Activated B cell treated with CpG ODN at 0.5 μM for 24 hours (primary cell): ENCODE measurements at regions not wholly inside any gene's neighbourhood (a gene's known extent, or its start where the extent isn't known, plus 50 kb on each side); places are given as distances from the start of the nearest gene placed in this dataset.

Source experiments
- ATAC-seq: fragments of 200-7000 bp; cut with Tn5 transposase; one replicate; pipeline ENCODE4 v1.10.0; 2021; ENCODE audit warnings: low read depth, mild to moderate bottlenecking, moderate library complexity
- CTCF ChIA-PET: fragments of 350-600 bp; sonication (Branson Sonifier 250); formaldehyde crosslinking; loops from one replicate; lab custom pipeline; 2021; ENCODE audit warnings: antibody characterized with exemption; lab: Charles Lee
- POLR2A ChIA-PET: fragments of 350-600 bp; sonication (Branson Sonifier 250); formaldehyde crosslinking; loops from one replicate; lab custom pipeline; 2021; ENCODE audit warnings: antibody characterized with exemption; lab: Charles Lee
- DNase-seq: peaks from one replicate; pipeline ENCODE4 v3.0.0; 2022
- H3K27ac Mint-ChIP-seq: one replicate; pipeline ENCODE4 v1.8.0; 2020; ENCODE audit warnings: mixed read lengths
- H3K27me3 Mint-ChIP-seq: one replicate; pipeline ENCODE4 v1.8.0; 2021; ENCODE audit warnings: mixed read lengths
- H3K36me3 Mint-ChIP-seq: one replicate; pipeline ENCODE4 v1.8.0; 2021; ENCODE audit warnings: low read depth, mixed read lengths
- H3K4me1 Mint-ChIP-seq: one replicate; pipeline ENCODE4 v1.8.0; 2021; ENCODE audit warnings: mixed read lengths
- H3K4me3 Mint-ChIP-seq: one replicate; pipeline ENCODE4 v1.8.0; 2020; ENCODE audit warnings: mild to moderate bottlenecking, mixed read lengths
- H3K9me3 Mint-ChIP-seq: one replicate; pipeline ENCODE4 v1.8.0; 2020; ENCODE audit warnings: mixed read lengths
- CTCF ChIP-seq: fragments of 200-600 bp; IDR thresholded peaks from one replicate; pipeline ENCODE4 v1.8.0; 2022; ENCODE audit warnings: antibody characterized with exemption, mild to moderate bottlenecking
- intact Hi-C: fragments of 100-400 bp; cut with micrococcal nuclease; formaldehyde crosslinking; loops from one replicate; pipeline ENCODE4 v1.15.1; 2024

GRCh38 chr2:74764429-74765272 lies 69.3 kb upstream of the HK2 start:
- Mint-ChIP-seq H3K9me3 (no peaks in the 10 kb centered on the region), H3K36me3 (no peaks in the 10 kb centered on the region), H3K27ac (no peak overlapping the region), H3K4me3 (no peak overlapping the region), H3K27me3 (peaks cover 8% of the 10 kb centered on the region), H3K4me1 (peaks cover 2% of the 10 kb centered on the region)
- ATAC-seq, result no peak
- no peak for TF ChIP-seq CTCF
- intact Hi-C loops, result no loop called here
- CTCF ChIA-PET, result no interaction called here
- DNase-seq, result no peak
- POLR2A ChIA-PET, result no interaction called here

- Mint-ChIP-seq H3K27ac (no peak overlapping the region), H3K27me3 (peaks cover 8% of the 10 kb centered on the region), H3K9me3 (no peaks in the 10 kb centered on the region), H3K4me1 (peaks cover 2% of the 10 kb centered on the region), H3K4me3 (no peak overlapping the region), H3K36me3 (no peaks in the 10 kb centered on the region)
- intact Hi-C loops, result no loop called here
- POLR2A ChIA-PET, result no interaction called here
- no peak for DNase-seq
- no peak for ATAC-seq
- TF ChIP-seq CTCF, result no peak
- CTCF ChIA-PET, result no interaction called here
These were observed 67.1 kb upstream of the HK2 start for GRCh38 chr2:74766780-74767179.

- no peak overlapping the region for H3K27ac Mint-ChIP-seq
- H3K9me3 Mint-ChIP-seq, result no peaks in the 10 kb centered on the region
- no peak for TF ChIP-seq CTCF
- no peak for DNase-seq
- ChIA-PET CTCF (no interaction called here), POLR2A (no interaction called here)
- peaks cover 2% of the 10 kb centered on the region for H3K4me1 Mint-ChIP-seq
- intact Hi-C loops, result no loop called here
- no peak for ATAC-seq
- H3K36me3 Mint-ChIP-seq, result no peaks in the 10 kb centered on the region
- peaks cover 5% of the 10 kb centered on the region for H3K27me3 Mint-ChIP-seq
- no peak overlapping the region for H3K4me3 Mint-ChIP-seq
These were observed 66.3 kb upstream of the HK2 start for GRCh38 chr2:74767618-74768017.

- no peak overlapping the region for H3K27ac Mint-ChIP-seq
- peaks cover 5% of the 10 kb centered on the region for H3K27me3 Mint-ChIP-seq
- intact Hi-C loops, result no loop called here
- ChIA-PET CTCF (no interaction called here), POLR2A (no interaction called here)
- peaks cover 2% of the 10 kb centered on the region for H3K4me1 Mint-ChIP-seq
- no peaks in the 10 kb centered on the region for H3K36me3 Mint-ChIP-seq
- no peak for DNase-seq
- no peak for ATAC-seq
- no peak overlapping the region for H3K4me3 Mint-ChIP-seq
- TF ChIP-seq CTCF, result no peak
- H3K9me3 Mint-ChIP-seq, result no peaks in the 10 kb centered on the region
These were observed 65.5 kb upstream of the HK2 start for GRCh38 chr2:74768401-74768914.

- intact Hi-C loops, result no loop called here
- Mint-ChIP-seq H3K27me3 (no peaks in the 10 kb centered on the region), H3K4me3 (no peak overlapping the region), H3K27ac (no peak overlapping the region), H3K4me1 (peaks cover 1% of the 10 kb centered on the region), H3K9me3 (no peaks in the 10 kb centered on the region), H3K36me3 (no peaks in the 10 kb centered on the region)
- ChIA-PET CTCF (no interaction called here), POLR2A (no interaction called here)
- DNase-seq, result no peak
- TF ChIP-seq CTCF, result no peak
- no peak for ATAC-seq
These were observed 61.9 kb upstream of the HK2 start for GRCh38 chr2:74772046-74772445.
